HG03457 (cell line): ENCODE measurements at regions not wholly inside any gene's neighbourhood (a gene's known extent, or its start where the extent isn't known, plus 50 kb on each side); places are given as distances from the start of the nearest gene placed in this dataset.

Experiments
- ATAC-seq: cut with Tn5 transposase; IDR thresholded peaks from one replicate; pipeline ENCODE4 v1.9.1; 2021; ENCODE audit warnings: moderate number of reproducible peaks; ENCODE audit not compliant: unreplicated experiment

GRCh38 chr5:148941810-148942209 is 115.4 kb downstream of the ADRB2 start:
- ATAC-seq: no peak

GRCh38 chr5:148949841-148950470 is 112.9 kb downstream of the SH3TC2 start:
- ATAC-seq: no peak

DNA sequence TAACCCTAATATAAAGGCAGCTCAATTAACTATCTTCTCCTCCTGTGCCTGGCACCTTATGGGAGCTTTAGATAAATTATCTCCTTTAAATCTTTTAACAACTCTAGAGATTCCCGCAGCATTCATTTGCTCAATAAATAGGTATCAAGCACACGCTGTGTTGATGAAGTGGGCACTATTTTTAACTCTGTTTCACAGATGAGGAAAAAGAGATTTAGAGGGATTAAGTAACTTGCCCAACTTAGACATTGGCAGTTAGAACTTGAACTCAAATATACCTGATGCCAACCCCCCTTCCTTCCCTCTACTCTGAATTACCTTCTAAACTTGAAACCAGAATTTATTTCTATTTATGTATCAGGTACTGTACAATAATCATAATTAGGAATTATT is 112.4 kb downstream of the SH3TC2 start:
- ATAC-seq: no peak

GRCh38 chr5:148950892-148951291 is 112.0 kb downstream of the SH3TC2 start:
- no peak for ATAC-seq

DNA sequence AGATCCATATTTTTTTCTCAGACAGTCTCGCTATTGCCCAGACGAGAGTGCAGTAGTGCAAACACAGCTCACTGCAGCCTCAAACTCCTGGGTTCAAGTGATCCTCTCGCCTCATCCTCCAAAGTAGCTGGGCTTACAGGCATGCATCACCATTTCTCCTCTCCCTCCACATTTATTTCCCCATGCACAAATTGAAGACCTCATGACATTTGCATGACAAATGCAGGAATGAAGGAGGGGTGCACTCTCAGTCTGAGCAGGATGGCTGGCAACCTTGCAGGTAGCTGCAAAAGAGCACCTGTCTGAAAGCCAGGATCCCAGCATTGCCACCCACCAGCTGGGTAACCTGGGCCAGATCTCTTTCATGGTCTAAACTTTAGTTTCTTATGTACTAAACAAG is 111.2 kb downstream of the SH3TC2 start:
- no peak for ATAC-seq

DNA sequence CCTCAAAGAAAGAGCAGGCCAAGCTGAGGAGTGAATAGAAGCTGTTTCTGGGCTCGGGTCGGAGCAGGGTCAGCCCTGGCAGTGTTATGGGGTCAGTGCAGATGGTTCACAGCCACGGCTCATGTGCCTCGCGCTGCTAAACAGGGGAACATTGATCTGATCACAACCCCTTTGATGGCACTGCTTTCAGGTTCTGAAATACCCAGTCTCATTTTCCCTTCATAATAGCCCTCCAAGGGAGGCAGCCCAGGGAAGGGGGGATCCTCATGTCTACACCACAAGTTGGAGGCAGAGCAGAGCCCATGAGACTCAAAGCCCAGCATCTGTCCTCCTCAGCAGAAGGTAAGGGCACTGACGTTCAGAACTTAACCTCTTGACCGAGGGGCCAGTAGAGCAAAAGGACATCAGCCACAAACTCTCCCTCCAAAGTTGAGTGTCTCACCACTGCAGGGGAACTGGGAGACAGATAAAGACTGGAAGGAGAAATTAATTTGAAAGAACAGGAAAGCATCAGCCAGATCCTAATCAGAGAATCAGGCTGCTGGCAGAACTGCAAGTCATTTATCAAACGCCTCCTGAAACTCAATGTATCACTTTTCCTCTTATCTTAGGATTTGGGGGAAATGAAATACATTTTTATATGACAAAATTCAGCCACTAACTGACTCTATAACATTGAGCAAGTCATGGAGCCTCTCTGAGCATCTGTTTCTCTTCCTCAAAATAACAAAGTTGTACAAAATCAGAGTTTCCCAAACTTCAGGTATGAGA is 110.6 kb downstream of the SH3TC2 start:
- ATAC-seq: no peak

GRCh38 chr5:148953711-148954110 is 109.2 kb downstream of the SH3TC2 start:
- no peak for ATAC-seq
